ENCODE measurements at regions not wholly inside any gene's neighbourhood (a gene's known extent, or its start where the extent isn't known, plus 50 kb on each side); places are given as distances from the start of the nearest gene placed in this dataset.

- H3K27me3 ChIP-seq = no peaks in the 10 kb centered on the region
- DNase-seq (ENCODE audit: low spot score) = no peak
- no peaks in the 10 kb centered on the region for H3K4me1 ChIP-seq
- H3K36me3 ChIP-seq = no peaks in the 10 kb centered on the region
- no peak overlapping the region for H3K4me3 ChIP-seq
- no peak for TF ChIP-seq CTCF (IDR thresholded peaks at IDR 0.05)
- H3K27ac ChIP-seq = peak overlapping the region in 1 of 2 donors; percentile 43
- no peaks in the 10 kb centered on the region for H3K9me3 ChIP-seq
Observed at GRCh38 chr6:78599526-78599925, 267.8 kb upstream of the IRAK1BP1 start.

DNA sequence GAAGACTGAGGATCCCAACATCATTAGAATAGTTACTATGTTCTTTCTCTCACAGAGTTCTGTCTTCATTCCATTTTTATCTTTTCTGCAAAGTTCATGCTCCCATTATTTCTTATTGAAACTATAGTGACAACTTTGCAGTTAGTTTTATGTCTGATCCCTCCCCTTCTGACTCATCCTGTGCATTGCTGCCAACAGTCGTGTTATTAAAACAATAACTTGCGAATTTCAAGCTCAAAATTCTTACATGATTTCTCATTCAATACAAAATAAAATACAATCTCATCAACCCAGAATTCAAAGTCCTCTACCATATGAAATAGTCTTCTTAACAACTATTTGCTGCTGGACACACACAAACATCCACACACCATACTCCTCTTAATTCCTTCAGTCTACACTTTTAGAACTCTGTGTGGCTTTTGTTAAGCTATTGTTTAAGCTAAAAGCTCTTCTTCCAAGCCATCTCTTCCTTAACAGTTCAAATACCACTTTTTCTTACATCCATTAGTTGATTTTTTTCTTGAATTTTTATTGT, 261.4 kb upstream of the IRAK1BP1 start:
- no peaks in the 10 kb centered on the region for H3K4me1 ChIP-seq
- H3K9me3 ChIP-seq = no peaks in the 10 kb centered on the region
- DNase-seq (ENCODE audit: low spot score) = no peak
- TF ChIP-seq CTCF (IDR thresholded peaks at IDR 0.05) = no peak
- H3K4me3 ChIP-seq = no peak overlapping the region
- H3K27ac ChIP-seq = no peak overlapping the region
- no peaks in the 10 kb centered on the region for H3K36me3 ChIP-seq
- H3K27me3 ChIP-seq = no peaks in the 10 kb centered on the region

- no peaks in the 10 kb centered on the region for H3K36me3 ChIP-seq
- H3K27ac ChIP-seq = no peak overlapping the region
- DNase-seq (ENCODE audit: low spot score) = no peak
- no peaks in the 10 kb centered on the region for H3K4me1 ChIP-seq
- no peaks in the 10 kb centered on the region for H3K27me3 ChIP-seq
- no peaks in the 10 kb centered on the region for H3K9me3 ChIP-seq
- H3K4me3 ChIP-seq = no peak overlapping the region
- TF ChIP-seq CTCF (IDR thresholded peaks at IDR 0.05) = no peak
Observed at GRCh38 chr6:78607189-78607588, 260.2 kb upstream of the IRAK1BP1 start.

- H3K27me3 ChIP-seq = no peaks in the 10 kb centered on the region
- H3K4me1 ChIP-seq = no peaks in the 10 kb centered on the region
- DNase-seq (ENCODE audit: low spot score) = no peak
- TF ChIP-seq CTCF (IDR thresholded peaks at IDR 0.05) = no peak
- H3K27ac ChIP-seq = no peak overlapping the region
- no peak overlapping the region for H3K4me3 ChIP-seq
- H3K36me3 ChIP-seq = no peaks in the 10 kb centered on the region
- H3K9me3 ChIP-seq = no peaks in the 10 kb centered on the region
Observed at GRCh38 chr6:78611102-78611620, 256.2 kb upstream of the IRAK1BP1 start.

DNA sequence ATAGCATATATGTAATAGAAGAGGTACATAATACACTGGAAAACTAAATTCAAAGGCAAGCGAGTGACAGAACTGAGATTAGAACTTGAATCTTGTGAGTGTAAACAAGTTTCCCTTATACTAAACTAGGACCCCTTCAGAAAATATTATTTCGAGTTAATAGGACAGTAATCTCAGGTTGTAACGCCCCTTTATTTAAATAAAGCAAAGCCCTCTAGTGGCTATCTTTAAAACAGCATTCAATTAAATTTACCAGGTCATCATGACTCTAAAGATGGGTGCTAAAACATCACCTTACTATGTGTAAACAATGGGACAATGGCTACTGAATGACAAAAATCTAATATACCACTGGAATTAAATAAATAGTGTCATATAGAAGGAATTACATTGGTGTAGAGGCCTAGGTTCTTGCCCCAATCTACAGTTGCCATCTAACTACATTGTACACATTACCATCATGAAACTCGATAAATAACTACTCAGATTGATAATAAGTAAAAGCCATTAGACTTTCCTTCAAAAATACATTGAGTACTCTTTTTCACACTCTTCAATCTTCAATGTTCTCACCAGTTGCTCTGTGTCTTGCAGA, 255.4 kb upstream of the IRAK1BP1 start:
- peak in 1 of 2 donors; percentile 59 for TF ChIP-seq CTCF (IDR thresholded peaks at IDR 0.05)
- H3K4me1 ChIP-seq = no peaks in the 10 kb centered on the region
- H3K27me3 ChIP-seq = no peaks in the 10 kb centered on the region
- DNase-seq (ENCODE audit: low spot score) = no peak
- H3K36me3 ChIP-seq = no peaks in the 10 kb centered on the region
- H3K4me3 ChIP-seq = no peak overlapping the region
- H3K27ac ChIP-seq = no peak overlapping the region
- no peaks in the 10 kb centered on the region for H3K9me3 ChIP-seq

DNA sequence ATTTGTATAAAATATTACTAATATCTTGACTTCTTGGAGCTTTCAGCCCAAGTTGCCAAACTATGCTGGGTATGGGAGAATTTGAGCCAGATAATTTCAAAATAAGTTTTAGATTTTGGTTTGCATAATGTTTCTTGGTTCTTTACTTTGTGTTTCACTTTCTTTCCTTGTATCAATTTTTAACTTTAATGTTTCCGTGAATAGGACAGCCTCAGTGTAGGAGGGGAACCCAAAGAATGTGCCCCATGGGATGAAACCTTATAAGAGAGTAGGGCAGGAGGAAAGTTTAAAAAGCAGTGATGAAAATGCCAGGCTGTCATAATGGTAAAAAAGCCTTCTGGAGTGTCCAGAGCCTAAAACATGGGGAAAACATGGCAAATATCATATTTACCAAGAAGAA, 252.4 kb upstream of the IRAK1BP1 start:
- TF ChIP-seq CTCF (IDR thresholded peaks at IDR 0.05) = no peak
- Histone ChIP-seq H3K27me3 (no peaks in the 10 kb centered on the region), H3K4me3 (no peak overlapping the region), H3K27ac (no peak overlapping the region), H3K9me3 (no peaks in the 10 kb centered on the region), H3K4me1 (no peaks in the 10 kb centered on the region), H3K36me3 (no peaks in the 10 kb centered on the region)
- DNase-seq (ENCODE audit: low spot score) = no peak
